Retinal pigment epithelial cell (primary cell): ENCODE measurements at regions not wholly inside any gene's neighbourhood (a gene's known extent, or its start where the extent isn't known, plus 50 kb on each side); places are given as distances from the start of the nearest gene placed in this dataset.
"Not testable (repeated sequence)": the region's sequence is repeated elsewhere in the genome, so short reads cannot be mapped to it uniquely, and the experiment has no call there.

Source experiments
- DNase-seq: peaks from one replicate; pipeline ENCODE4 v3.0.0-alpha.2; 2010; ENCODE audit warnings: low read depth
- H3K4me3 ChIP-seq: 2 replicates; pipeline ENCODE4 v1.5.1; 2011; ENCODE audit warnings: mild to moderate bottlenecking, low read length, control low read depth, moderate library complexity
- TF ChIP-seq, protein P1 (sequence below): conservative IDR thresholded peaks from 2 replicates; pipeline ENCODE4 v1.5.1; 2011; ENCODE audit warnings: low read depth, low read length, control low read depth, inconsistent platforms

DNA sequence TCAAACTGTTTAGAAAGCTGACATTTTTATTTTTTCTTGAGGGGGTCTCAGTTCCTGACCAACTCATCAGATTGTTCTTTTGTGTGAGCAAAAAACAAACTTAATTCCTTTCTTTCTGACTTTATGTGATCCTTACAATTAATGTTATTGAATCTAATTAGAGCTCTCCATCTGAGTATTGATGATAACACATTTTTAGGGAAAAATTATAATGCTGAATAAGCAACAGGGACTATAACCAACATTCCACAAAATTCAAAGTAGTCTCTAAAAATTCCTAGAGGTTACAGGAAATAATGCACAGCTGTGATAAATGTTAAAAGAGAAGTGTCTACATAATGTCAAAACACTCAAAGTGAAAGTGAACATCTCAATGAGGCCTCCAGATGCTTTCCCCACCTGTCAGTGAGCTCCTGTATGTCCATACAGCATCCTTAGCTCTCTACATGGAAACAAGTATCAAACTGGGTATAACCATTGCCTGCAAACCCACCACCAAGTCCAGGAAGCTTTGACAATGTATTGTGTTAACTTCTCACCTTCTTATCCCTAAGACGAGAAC, 786.0 kb upstream of the SLC39A10 start:
- TF ChIP-seq, protein P1, sequence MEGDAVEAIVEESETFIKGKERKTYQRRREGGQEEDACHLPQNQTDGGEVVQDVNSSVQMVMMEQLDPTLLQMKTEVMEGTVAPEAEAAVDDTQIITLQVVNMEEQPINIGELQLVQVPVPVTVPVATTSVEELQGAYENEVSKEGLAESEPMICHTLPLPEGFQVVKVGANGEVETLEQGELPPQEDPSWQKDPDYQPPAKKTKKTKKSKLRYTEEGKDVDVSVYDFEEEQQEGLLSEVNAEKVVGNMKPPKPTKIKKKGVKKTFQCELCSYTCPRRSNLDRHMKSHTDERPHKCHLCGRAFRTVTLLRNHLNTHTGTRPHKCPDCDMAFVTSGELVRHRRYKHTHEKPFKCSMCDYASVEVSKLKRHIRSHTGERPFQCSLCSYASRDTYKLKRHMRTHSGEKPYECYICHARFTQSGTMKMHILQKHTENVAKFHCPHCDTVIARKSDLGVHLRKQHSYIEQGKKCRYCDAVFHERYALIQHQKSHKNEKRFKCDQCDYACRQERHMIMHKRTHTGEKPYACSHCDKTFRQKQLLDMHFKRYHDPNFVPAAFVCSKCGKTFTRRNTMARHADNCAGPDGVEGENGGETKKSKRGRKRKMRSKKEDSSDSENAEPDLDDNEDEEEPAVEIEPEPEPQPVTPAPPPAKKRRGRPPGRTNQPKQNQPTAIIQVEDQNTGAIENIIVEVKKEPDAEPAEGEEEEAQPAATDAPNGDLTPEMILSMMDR, result no peak
- DNase-seq, result no peak
- H3K4me3 ChIP-seq, result no peak overlapping the region

DNA sequence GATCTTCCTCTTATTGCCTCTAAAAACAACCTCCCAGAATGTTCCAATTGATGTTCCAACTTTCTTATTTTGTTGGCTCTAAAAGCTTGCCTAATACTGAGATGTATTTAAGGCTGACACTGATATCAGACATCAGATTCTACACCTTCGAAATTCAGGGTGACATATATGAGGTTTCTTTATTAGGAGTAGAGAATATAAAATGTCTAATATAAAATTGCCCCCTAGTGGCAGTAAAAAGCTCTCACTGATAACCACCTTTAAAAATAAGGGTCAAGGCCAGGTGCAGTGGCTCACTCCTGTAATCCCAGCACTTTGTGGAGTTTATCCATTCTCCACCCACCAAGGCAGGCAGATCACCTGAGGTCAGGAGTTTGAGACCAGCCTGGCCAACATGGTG, 789.7 kb upstream of the SLC39A10 start:
- H3K4me3 ChIP-seq, result no peak overlapping the region
- TF ChIP-seq, protein P1, result peak; percentile 60
- no peak for DNase-seq

DNA sequence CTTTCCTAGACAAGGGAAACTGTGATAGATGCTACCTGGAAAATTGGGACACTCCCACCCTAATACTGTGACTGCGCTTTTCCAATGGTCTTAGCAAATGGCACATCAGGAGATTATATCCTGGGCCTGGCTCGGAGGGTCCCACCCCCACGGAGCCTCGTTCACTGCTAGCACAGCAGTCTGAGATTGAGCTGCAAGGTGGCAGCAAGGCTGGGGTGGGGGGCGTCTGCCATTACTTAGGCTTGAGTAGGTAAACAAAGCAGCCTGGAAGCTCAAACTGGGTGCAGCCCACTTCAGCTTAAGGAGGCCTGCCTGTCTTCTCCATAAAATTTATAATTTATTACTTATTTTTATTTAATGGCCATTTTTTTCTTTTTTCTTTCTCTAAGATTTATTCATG, 802.1 kb upstream of the SLC39A10 start:
- DNase-seq, result no peak
- no peak overlapping the region for H3K4me3 ChIP-seq
- TF ChIP-seq, protein P1, result no peak

DNA sequence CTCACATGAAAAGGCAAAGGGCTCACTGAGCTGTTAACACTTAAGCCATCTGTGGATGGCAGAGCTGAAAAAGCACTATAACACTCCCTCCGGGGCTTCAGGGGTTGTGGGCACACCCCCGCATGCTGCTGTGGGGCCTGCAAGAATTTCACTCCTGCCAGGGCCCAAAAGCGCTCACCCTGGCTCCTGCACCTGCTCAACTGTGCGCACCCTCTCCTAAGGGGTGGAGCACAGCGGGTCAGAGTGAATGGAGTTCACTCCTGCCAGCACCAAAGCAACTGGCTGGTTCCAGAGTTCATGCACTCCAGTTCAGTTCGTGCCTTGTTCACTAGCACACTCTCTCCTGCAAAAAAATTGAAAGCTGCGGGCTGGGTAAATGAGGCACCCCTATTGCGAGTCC, 814.2 kb upstream of the SLC39A10 start:
- TF ChIP-seq, protein P1, result no peak
- no peak for DNase-seq
- H3K4me3 ChIP-seq, result no peak overlapping the region

DNA sequence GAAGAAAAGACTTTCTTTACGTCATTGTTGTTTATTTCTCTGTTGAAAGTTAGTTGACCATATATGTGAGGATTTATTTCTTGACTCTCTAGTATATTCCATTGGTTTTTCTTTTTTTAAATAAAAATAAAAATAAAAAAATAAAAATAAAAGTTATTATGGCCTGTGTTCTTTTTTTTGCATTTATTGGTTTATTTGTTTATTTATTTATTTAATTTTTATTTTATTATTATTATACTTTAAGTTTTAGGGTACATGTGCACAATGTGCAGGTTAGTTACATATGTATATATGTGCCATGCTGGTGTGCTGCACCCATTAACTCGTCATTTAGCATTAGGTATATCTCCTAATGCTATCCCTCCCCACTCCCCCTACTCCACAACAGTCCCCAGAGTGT, 822.7 kb upstream of the SLC39A10 start:
- H3K4me3 ChIP-seq, DNase-seq: not testable (repeated sequence)

DNA sequence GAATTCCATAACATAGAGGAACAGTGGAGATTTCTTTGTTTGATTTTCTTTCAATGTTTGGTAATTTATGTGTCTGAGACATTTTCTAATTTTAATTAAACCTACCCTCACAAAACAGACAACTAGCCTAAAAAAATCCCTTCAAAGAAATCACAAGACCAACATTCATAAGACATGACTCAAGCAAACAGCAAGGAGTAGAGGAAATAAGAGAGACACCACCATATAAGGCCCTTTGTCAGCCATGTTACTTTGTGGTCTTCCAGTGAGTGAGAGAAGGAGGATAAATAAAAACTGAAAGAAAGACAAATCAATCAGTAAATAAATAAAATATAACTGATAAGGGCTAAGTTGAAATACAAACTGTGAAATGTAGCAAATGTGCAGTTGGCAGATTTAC, 830.8 kb upstream of the SLC39A10 start:
- no peak overlapping the region for H3K4me3 ChIP-seq
- DNase-seq, result peak; percentile 11
- TF ChIP-seq, protein P1, result no peak

DNA sequence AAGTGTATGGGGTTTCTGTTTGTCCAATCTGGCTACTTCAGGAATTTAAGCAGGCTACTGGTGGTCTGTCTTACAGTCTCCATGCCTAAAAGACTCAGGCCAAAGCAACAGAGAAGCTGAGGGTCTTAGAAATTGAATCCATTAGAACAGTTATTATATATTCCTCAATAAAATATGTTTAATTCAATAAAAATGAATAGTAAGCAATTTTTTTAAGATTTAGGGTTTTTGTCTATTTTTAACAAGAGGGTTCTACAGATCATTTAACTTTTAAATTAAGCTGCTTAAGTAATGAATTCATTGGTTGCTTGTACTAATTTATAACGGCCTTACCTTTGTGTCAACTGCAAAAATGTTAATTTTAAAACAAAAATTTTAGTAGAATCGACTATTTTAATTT, 832.6 kb upstream of the SLC39A10 start:
- DNase-seq, result no peak
- TF ChIP-seq, protein P1, result no peak
- H3K4me3 ChIP-seq, result no peak overlapping the region

DNA sequence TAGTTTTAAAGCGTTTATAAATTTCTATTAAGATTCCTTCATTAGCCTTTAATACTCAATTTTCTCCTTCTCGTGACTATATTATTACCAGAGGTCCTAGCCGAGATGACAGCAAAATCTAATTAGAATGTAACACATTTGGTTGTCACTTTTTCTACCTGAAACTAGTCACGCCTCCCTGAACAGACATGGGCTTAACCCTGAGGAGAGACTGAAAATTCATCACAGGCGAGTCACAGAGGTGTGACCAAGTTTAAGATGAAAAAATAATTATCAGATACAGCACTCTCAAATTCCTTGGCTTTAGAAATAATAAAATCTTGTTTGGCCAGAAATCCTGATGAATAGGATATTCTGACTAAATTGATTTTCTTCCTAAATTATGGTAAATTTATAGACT, 834.4 kb upstream of the SLC39A10 start:
- TF ChIP-seq, protein P1, result no peak
- peak; percentile 2 for DNase-seq
- no peak overlapping the region for H3K4me3 ChIP-seq
